Omental fat pad (tissue), 3 donors: ENCODE measurements at regions not wholly inside any gene's neighbourhood (a gene's known extent, or its start where the extent isn't known, plus 50 kb on each side); places are given as distances from the start of the nearest gene placed in this dataset.
A peak's percentile ranks its signal among the peaks of the same experiment; 100 is the strongest.
"Not testable (repeated sequence)": the region's sequence is repeated elsewhere in the genome, so short reads cannot be mapped to it uniquely, and the experiment has no call there.

Experiments
- ATAC-seq: fragments of 150-250 bp; one replicate; pipeline ENCODE4 v1.9.1; 2016; ENCODE audit warnings: mild to moderate bottlenecking, moderate library complexity; ENCODE audit not compliant: low FRiP score
- DNase-seq: peaks from one replicate; pipeline ENCODE4 v3.0.0-alpha.2; 2019; ENCODE audit warnings: low spot score
- TF ChIP-seq, protein P1 (sequence below), 3 donors: fragments of 450-650 bp; IDR thresholded peaks; one replicate each; pipeline ENCODE4 v1.5.1; 2016 to 2017; ENCODE audit warnings: antibody characterized with exemption in 3 of 3, mild to moderate bottlenecking in 3 of 3, moderate library complexity in 2 of 3

DNA sequence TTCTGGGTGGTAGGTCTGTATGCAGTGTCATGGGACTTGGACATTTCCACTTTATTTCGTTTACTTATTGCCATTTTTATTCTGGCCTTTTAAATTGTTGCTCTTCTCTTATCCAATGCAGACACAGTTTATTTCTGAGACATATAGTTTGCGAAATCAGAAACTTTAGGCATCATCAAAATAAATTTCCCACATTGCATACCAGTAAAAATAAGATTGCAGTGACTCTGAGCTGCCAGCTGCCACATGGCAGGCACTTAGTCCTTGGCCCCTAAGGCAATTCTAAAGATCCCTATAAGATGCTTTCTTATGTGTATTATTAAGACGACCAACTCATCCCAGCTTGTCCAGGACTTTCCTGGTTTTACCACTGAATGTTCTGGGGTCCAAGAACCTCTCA lies 81.8 kb upstream of the ANKRD1 start:
- TF ChIP-seq, protein P1, sequence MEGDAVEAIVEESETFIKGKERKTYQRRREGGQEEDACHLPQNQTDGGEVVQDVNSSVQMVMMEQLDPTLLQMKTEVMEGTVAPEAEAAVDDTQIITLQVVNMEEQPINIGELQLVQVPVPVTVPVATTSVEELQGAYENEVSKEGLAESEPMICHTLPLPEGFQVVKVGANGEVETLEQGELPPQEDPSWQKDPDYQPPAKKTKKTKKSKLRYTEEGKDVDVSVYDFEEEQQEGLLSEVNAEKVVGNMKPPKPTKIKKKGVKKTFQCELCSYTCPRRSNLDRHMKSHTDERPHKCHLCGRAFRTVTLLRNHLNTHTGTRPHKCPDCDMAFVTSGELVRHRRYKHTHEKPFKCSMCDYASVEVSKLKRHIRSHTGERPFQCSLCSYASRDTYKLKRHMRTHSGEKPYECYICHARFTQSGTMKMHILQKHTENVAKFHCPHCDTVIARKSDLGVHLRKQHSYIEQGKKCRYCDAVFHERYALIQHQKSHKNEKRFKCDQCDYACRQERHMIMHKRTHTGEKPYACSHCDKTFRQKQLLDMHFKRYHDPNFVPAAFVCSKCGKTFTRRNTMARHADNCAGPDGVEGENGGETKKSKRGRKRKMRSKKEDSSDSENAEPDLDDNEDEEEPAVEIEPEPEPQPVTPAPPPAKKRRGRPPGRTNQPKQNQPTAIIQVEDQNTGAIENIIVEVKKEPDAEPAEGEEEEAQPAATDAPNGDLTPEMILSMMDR (IDR thresholded peaks at IDR 0.05), result no peak
- ATAC-seq (no peak), DNase-seq (no peak)

DNA sequence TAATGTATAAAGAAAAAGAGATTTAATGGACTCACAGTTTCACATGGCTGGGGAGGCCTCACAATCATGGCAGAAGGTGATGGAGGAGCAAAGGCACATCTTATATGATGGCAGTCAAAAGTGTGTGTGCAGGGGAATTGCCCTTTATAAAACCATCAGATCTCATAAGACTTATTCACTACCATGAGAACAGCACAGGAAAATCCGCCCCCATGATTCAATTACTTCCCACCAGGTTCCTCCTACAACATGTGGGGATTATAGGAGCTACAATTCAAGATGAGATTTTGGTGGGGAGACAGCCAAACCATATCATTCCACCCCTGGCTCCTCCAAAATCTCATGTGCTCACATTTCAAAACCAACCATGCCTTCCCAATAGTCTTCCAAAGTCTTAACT lies 82.5 kb upstream of the ANKRD1 start:
- DNase-seq, ATAC-seq: not testable (repeated sequence)

- not testable (repeated sequence) for DNase-seq, ATAC-seq
These were observed 84.4 kb upstream of the ANKRD1 start for GRCh38 chr10:91005276-91005675.

GRCh38 chr10:91006001-91006751 lies 85.3 kb upstream of the ANKRD1 start:
- TF ChIP-seq, protein P1 (IDR thresholded peaks at IDR 0.05), result peak in 1 of 3 donors; percentile 54
- DNase-seq (peak; percentile 43), ATAC-seq (peak; percentile 68)

- ATAC-seq (no peak), DNase-seq (no peak)
- TF ChIP-seq, protein P1 (IDR thresholded peaks at IDR 0.05), result no peak
These were observed 86.0 kb upstream of the ANKRD1 start for GRCh38 chr10:91006752-91007346.

DNA sequence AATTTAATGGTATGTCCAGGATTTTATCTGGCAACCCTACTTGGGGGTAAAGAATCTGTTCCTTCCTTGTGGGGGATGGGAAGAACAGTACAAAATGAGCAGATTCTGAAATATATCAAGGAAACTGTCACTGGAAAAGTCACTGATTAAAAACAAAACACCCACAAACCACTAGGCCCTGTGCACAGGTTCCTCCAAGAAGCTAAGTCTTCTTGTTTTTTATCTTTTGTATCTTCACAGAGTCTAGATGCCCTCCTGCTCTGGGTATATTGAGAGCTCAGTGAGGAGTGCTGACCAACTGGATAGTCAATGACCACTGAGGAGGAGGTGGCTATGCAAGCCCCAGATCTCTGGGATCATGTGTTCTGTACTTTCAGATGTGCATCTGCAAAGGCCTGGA lies 86.8 kb upstream of the ANKRD1 start:
- TF ChIP-seq, protein P1 (IDR thresholded peaks at IDR 0.05), result no peak
- ATAC-seq (no peak), DNase-seq (no peak)

- TF ChIP-seq, protein P1 (IDR thresholded peaks at IDR 0.05), result no peak
- ATAC-seq (no peak), DNase-seq (no peak)
These were observed 88.2 kb upstream of the ANKRD1 start for GRCh38 chr10:91009121-91009520.

DNA sequence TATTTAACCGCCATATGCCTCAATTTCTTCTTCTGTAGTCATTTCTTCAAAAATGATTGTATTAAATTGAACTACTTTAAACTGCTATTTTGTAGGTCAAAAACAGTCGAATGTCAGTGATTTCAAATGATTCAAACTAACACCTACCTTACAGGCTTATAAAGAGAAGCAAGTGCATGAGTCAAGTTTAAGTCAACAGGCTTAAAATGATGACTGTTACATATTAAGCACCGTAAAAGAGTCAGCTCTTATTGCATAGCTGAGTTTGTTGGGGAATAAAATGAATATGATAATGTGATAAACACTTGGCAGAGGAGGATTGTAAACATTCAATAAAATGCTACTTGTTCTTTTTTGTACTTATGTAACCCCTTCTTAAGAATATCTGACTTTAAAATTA lies 90.1 kb upstream of the ANKRD1 start:
- TF ChIP-seq, protein P1 (IDR thresholded peaks at IDR 0.05), result no peak
- ATAC-seq (no peak), DNase-seq (no peak)
